Panc1 (cell line): ENCODE measurements at regions not wholly inside any gene's neighbourhood (a gene's known extent, or its start where the extent isn't known, plus 50 kb on each side); places are given as distances from the start of the nearest gene placed in this dataset.

Experiments
- ATAC-seq: fragments of 200-7000 bp; cut with Tn5 transposase; 2 replicates; pipeline ENCODE4 v1.9.1; 2020; ENCODE audit warnings: mild to moderate bottlenecking, moderate library complexity
- BruUV-seq: library from RNA; stranded (reverse); fragments of 400-500 nt; replicated peaks from 2 replicates; lab custom pipeline; 2021; lab: Mats Ljungman, UMichigan
- CTCF ChIA-PET: fragments of 300-600 bp; sonication (Branson Sonifier 250); formaldehyde crosslinking; loops from one replicate; lab custom pipeline; 2022; ENCODE audit warnings: antibody characterized with exemption; lab: Charles Lee
- POLR2A ChIA-PET: fragments of 300-600 bp; sonication (Branson Sonifier 250); formaldehyde crosslinking; loops from one replicate; lab custom pipeline; 2022; ENCODE audit warnings: antibody characterized with exemption; lab: Charles Lee
- DNase-seq: peaks from one replicate; pipeline ENCODE4 v3.0.0-alpha.2; 2010; ENCODE audit warnings: low read depth, low spot score
- H3K27ac ChIP-seq: 2 replicates; pipeline ENCODE4 v1.5.1; 2011; ENCODE audit warnings: mild to moderate bottlenecking, low read length, inconsistent platforms
- H3K27me3 ChIP-seq: fragments of 200-500 bp; sonication (Bioruptor generic); 2 replicates; pipeline ENCODE4 v1.6.0; 2014; ENCODE audit warnings: low read length, inconsistent platforms; ENCODE audit not compliant: control insufficient read depth, insufficient read depth
- H3K36me3 ChIP-seq: fragments of 200-500 bp; sonication (Bioruptor generic); 2 replicates; pipeline ENCODE4 v1.5.1; 2014; ENCODE audit warnings: inconsistent platforms, mild to moderate bottlenecking, low read length, moderate library complexity; ENCODE audit not compliant: control insufficient read depth, insufficient read depth
- H3K4me1 ChIP-seq: 2 replicates; pipeline ENCODE4 v1.5.1; 2011; ENCODE audit warnings: inconsistent platforms, mild to moderate bottlenecking, low read length, moderate library complexity; ENCODE audit not compliant: control insufficient read depth, insufficient read depth
- H3K4me3 ChIP-seq, 2 experiments: 2 replicates each; pipeline ENCODE4 v1.5.1; 2011 to 2012; ENCODE audit warnings: low read depth in 2 of 2, low read length in 2 of 2, mild to moderate bottlenecking in 2 of 2, inconsistent platforms in 1 of 2, moderate library complexity in 1 of 2
- H3K9me3 ChIP-seq: fragments of 200-500 bp; sonication (Bioruptor generic); 2 replicates; pipeline ENCODE4 v1.5.1; 2014; ENCODE audit warnings: low read depth, mild to moderate bottlenecking, inconsistent platforms, low read length, moderate library complexity; ENCODE audit not compliant: control insufficient read depth, insufficient read depth
- POLR2AphosphoS5 ChIP-seq: IDR thresholded peaks from 2 replicates; pipeline ENCODE4 v1.6.1; 2012; ENCODE audit warnings: mild to moderate bottlenecking, low read depth, low read length, moderate library complexity
- SIN3A ChIP-seq: IDR thresholded peaks from 2 replicates; pipeline ENCODE4 v1.6.1; 2012; ENCODE audit warnings: low read depth, mild to moderate bottlenecking, low read length, moderate library complexity, borderline replicate concordance; ENCODE audit not compliant: insufficient read depth
- TCF7L2 ChIP-seq: IDR thresholded peaks from 2 replicates; pipeline ENCODE4 v1.6.1; 2011; ENCODE audit warnings: mild to moderate bottlenecking, low read depth, low read length, inconsistent platforms
- in situ Hi-C: cut with HindIII; loops from 2 replicates; pipeline ENCODE4 v1.10.0; 2016; ENCODE audit warnings: low sequenced_read_pairs, low pct_unique_long_range_greater_than_20kb
- intact Hi-C: fragments of 100-400 bp; cut with micrococcal nuclease; formaldehyde crosslinking; loops from one replicate; pipeline ENCODE4 v1.10.0; 2022; ENCODE audit not compliant: unreplicated experiment
- TF ChIP-seq, protein P1 (sequence below), 2 experiments: IDR thresholded peaks; 2 replicates each; pipeline ENCODE4 v1.6.1; 2011 to 2012; ENCODE audit warnings: low read depth in 2 of 2, control low read depth in 1 of 2, low read length in 1 of 2, mild to moderate bottlenecking in 1 of 2, moderate library complexity in 1 of 2; ENCODE audit not compliant: insufficient read depth in 1 of 2
- TF ChIP-seq, protein P2 (sequence below): fragments of 450-650 bp; IDR thresholded peaks from 2 replicates; pipeline ENCODE4 v1.5.1; 2017; ENCODE audit warnings: mild to moderate bottlenecking

GRCh38 chr13:91078093-91078679 is 269.3 kb upstream of the MIR17HG start:
- in situ Hi-C loops = no loop called here
- no peak for DNase-seq

GRCh38 chr13:91079176-91079575 is 268.3 kb upstream of the MIR17HG start:
- no peaks in the 10 kb centered on the region for H3K27me3 ChIP-seq
- TF ChIP-seq TCF7L2 (no peak), POLR2AphosphoS5 (no peak), SIN3A (no peak)
- TF ChIP-seq, protein P1, sequence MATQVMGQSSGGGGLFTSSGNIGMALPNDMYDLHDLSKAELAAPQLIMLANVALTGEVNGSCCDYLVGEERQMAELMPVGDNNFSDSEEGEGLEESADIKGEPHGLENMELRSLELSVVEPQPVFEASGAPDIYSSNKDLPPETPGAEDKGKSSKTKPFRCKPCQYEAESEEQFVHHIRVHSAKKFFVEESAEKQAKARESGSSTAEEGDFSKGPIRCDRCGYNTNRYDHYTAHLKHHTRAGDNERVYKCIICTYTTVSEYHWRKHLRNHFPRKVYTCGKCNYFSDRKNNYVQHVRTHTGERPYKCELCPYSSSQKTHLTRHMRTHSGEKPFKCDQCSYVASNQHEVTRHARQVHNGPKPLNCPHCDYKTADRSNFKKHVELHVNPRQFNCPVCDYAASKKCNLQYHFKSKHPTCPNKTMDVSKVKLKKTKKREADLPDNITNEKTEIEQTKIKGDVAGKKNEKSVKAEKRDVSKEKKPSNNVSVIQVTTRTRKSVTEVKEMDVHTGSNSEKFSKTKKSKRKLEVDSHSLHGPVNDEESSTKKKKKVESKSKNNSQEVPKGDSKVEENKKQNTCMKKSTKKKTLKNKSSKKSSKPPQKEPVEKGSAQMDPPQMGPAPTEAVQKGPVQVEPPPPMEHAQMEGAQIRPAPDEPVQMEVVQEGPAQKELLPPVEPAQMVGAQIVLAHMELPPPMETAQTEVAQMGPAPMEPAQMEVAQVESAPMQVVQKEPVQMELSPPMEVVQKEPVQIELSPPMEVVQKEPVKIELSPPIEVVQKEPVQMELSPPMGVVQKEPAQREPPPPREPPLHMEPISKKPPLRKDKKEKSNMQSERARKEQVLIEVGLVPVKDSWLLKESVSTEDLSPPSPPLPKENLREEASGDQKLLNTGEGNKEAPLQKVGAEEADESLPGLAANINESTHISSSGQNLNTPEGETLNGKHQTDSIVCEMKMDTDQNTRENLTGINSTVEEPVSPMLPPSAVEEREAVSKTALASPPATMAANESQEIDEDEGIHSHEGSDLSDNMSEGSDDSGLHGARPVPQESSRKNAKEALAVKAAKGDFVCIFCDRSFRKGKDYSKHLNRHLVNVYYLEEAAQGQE (IDR thresholded peaks at IDR 0.05; ENCODE audit: insufficient read depth in 1 of 2, low read depth in 2 of 2, low read length in 1 of 2) = no peak
- TF ChIP-seq, protein P2, sequence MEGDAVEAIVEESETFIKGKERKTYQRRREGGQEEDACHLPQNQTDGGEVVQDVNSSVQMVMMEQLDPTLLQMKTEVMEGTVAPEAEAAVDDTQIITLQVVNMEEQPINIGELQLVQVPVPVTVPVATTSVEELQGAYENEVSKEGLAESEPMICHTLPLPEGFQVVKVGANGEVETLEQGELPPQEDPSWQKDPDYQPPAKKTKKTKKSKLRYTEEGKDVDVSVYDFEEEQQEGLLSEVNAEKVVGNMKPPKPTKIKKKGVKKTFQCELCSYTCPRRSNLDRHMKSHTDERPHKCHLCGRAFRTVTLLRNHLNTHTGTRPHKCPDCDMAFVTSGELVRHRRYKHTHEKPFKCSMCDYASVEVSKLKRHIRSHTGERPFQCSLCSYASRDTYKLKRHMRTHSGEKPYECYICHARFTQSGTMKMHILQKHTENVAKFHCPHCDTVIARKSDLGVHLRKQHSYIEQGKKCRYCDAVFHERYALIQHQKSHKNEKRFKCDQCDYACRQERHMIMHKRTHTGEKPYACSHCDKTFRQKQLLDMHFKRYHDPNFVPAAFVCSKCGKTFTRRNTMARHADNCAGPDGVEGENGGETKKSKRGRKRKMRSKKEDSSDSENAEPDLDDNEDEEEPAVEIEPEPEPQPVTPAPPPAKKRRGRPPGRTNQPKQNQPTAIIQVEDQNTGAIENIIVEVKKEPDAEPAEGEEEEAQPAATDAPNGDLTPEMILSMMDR = no peak
- POLR2A ChIA-PET = no interaction called here
- no peak overlapping the region for H3K27ac ChIP-seq
- H3K4me1 ChIP-seq = no peaks in the 10 kb centered on the region
- H3K4me3 ChIP-seq = no peak overlapping the region
- H3K9me3 ChIP-seq = no peaks in the 10 kb centered on the region
- no peak for ATAC-seq
- CTCF ChIA-PET = no interaction called here
- H3K36me3 ChIP-seq = no peaks in the 10 kb centered on the region
- no TSS peak for BruUV-seq
- no peak for DNase-seq
- in situ Hi-C loops = no loop called here
- intact Hi-C loops = no loop called here

More at GRCh38 chr13:91078093-91078679, 269.3 kb upstream of the MIR17HG start:
- ChIA-PET POLR2A (no interaction called here), CTCF (interaction anchor here (0.6 to 1.0 kb wide), 3 partner anchors 105 to 169 kb away, joined by 3 read pairs; no protein-coding TSS in a partner anchor)
- H3K27me3 ChIP-seq = no peaks in the 10 kb centered on the region
- intact Hi-C loops = no loop called here
- H3K4me1 ChIP-seq = no peaks in the 10 kb centered on the region
- no peak overlapping the region for H3K27ac ChIP-seq
- H3K36me3 ChIP-seq = no peaks in the 10 kb centered on the region
- BruUV-seq = no TSS peak
- no peaks in the 10 kb centered on the region for H3K9me3 ChIP-seq
- TF ChIP-seq, protein P2 = peak; percentile 45; the same call in 1 of the 2 replicates
- TF ChIP-seq, protein P1 (IDR thresholded peaks at IDR 0.05; ENCODE audit: insufficient read depth in 1 of 2, low read depth in 2 of 2, low read length in 1 of 2) = no peak
- no peak for ATAC-seq
- no peak overlapping the region for H3K4me3 ChIP-seq
